Head of caudate nucleus (tissue), 42 donors: ENCODE measurements at regions not wholly inside any gene's neighbourhood (a gene's known extent, or its start where the extent isn't known, plus 50 kb on each side); places are given as distances from the start of the nearest gene placed in this dataset.

Experiments used
- DNase-seq, 42 donors: peaks; one replicate each; pipeline versions ENCODE4 v3.0.0 to v3.0.0-alpha.2; 2020 to 2021; ENCODE audit warnings: mixed read lengths in 7 of 42
- intact Hi-C: fragments of 100-400 bp; cut with DNase I; formaldehyde crosslinking; loops from one replicate; pipeline ENCODE4 v1.15.0; 2022

GRCh38 chr12:126706300-126706699, 1560.7 kb upstream of the TMEM132C start:
- DNase-seq: no peak
- intact Hi-C loops: no loop called here

- intact Hi-C loops: no loop called here
- no peak for DNase-seq
Observed at GRCh38 chr12:126708492-126708896, 1558.5 kb upstream of the TMEM132C start.

GRCh38 chr12:126718365-126718764, 1548.6 kb upstream of the TMEM132C start:
- intact Hi-C loops: no loop called here
- no peak for DNase-seq

- intact Hi-C loops: no loop called here
- no peak for DNase-seq
Observed at GRCh38 chr12:126719912-126720705, 1546.9 kb upstream of the TMEM132C start.

GRCh38 chr12:126726481-126727217, 1540.3 kb upstream of the TMEM132C start:
- no peak for DNase-seq
- intact Hi-C loops: no loop called here

- intact Hi-C loops: no loop called here
- no peak for DNase-seq
Observed at GRCh38 chr12:126727218-126728075, 1539.5 kb upstream of the TMEM132C start.

- intact Hi-C loops: no loop called here
- no peak for DNase-seq
Observed at GRCh38 chr12:126734296-126734695, 1532.7 kb upstream of the TMEM132C start.

GRCh38 chr12:126734710-126735109, 1532.3 kb upstream of the TMEM132C start:
- no peak for DNase-seq
- intact Hi-C loops: no loop called here

- intact Hi-C loops: no loop called here
Observed at GRCh38 chr12:126741536-126742240, 1525.3 kb upstream of the TMEM132C start.

GRCh38 chr12:126742241-126742641, 1524.7 kb upstream of the TMEM132C start:
- intact Hi-C loops: no loop called here
- DNase-seq: peak in 24 of 42 donors; percentile 2 to 75 (median 26)

More at GRCh38 chr12:126741536-126742240, 1525.3 kb upstream of the TMEM132C start:
- peak in 1 of 42 donors; percentile 4 for DNase-seq

GRCh38 chr12:126747530-126748149, 1519.3 kb upstream of the TMEM132C start:
- DNase-seq: peak in 41 of 42 donors; percentile 20 to 87 (median 65)
- intact Hi-C loops: no loop called here

GRCh38 chr12:126752021-126752420, 1514.9 kb upstream of the TMEM132C start:
- no peak for DNase-seq
- intact Hi-C loops: no loop called here

- intact Hi-C loops: no loop called here
- no peak for DNase-seq
Observed at GRCh38 chr12:126757326-126757725, 1509.6 kb upstream of the TMEM132C start.

GRCh38 chr12:126760092-126760491, 1506.9 kb upstream of the TMEM132C start:
- DNase-seq: no peak
- intact Hi-C loops: no loop called here

- intact Hi-C loops: no loop called here
- DNase-seq: no peak
Observed at GRCh38 chr12:126761420-126761819, 1505.5 kb upstream of the TMEM132C start.

- intact Hi-C loops: no loop called here
Observed at GRCh38 chr12:126762150-126762549, 1504.8 kb upstream of the TMEM132C start.

GRCh38 chr12:126763359-126763758, 1503.6 kb upstream of the TMEM132C start:
- no peak for DNase-seq
- intact Hi-C loops: no loop called here

More at GRCh38 chr12:126762150-126762549, 1504.8 kb upstream of the TMEM132C start:
- DNase-seq: no peak

- intact Hi-C loops: no loop called here
Observed at GRCh38 chr12:126767334-126767733, 1499.6 kb upstream of the TMEM132C start.

More at GRCh38 chr12:126767334-126767733, 1499.6 kb upstream of the TMEM132C start:
- DNase-seq: no peak
